K562 (cell line): ENCODE measurements at regions not wholly inside any gene's neighbourhood (a gene's known extent, or its start where the extent isn't known, plus 50 kb on each side); places are given as distances from the start of the nearest gene placed in this dataset.

Source experiments
- ATAC-seq: fragments of 200-7000 bp; cut with Tn5 transposase; 3 replicates; pipeline ENCODE4 v1.9.1; 2020; ENCODE audit warnings: moderate library complexity
- BruUV-seq: library from RNA; stranded (reverse); fragments of 400-500 nt; replicated peaks from 2 replicates; lab custom pipeline; 2021; lab: Mats Ljungman, UMichigan
- CTCF ChIA-PET: fragments of 300-600 bp; formaldehyde crosslinking; extraction: SDS; loops from one replicate; lab custom pipeline; 2021; ENCODE audit warnings: low intra/inter-chr PET ratio; lab: Yijun Ruan, JAX
- POLR2A ChIA-PET: fragments of 300-600, 350-650 bp; sonication (Branson Sonifier 250); formaldehyde crosslinking; extraction: SDS; loops from one replicate; lab custom pipeline; 2021; ENCODE audit warnings: antibody characterized with exemption, inconsistent platforms; lab: Yijun Ruan, JAX
- DNase-seq, 4 experiments: peaks; one replicate each; pipeline versions ENCODE4 v3.0.0 to v3.0.0-alpha.2; 2011 to 2018; ENCODE audit warnings: low spot score in 3 of 4, mixed read lengths in 3 of 4; ENCODE audit errors: extremely low read depth in 1 of 4
- FAIRE-seq: peaks from 2 replicates; lab custom pipeline; 2011; peaks lifted over from hg19 to GRCh38; lab: Jason Lieb, UNC
- H2AFZ ChIP-seq: 2 replicates; pipeline ENCODE4 v1.6.0; 2011; ENCODE audit warnings: low read depth, low read length, control low read depth, inconsistent platforms
- H3K27ac ChIP-seq: fragments of 200-600 bp; 3 replicates; pipeline ENCODE4 v1.8.0; 2011; ENCODE audit warnings: low read depth, mild to moderate bottlenecking, control low read depth, inconsistent platforms, low read length, moderate library complexity, mixed read lengths; ENCODE audit errors: extremely low read depth
- H3K27me3 ChIP-seq, 2 experiments: fragments of 300-600 bp in 1 of 2; 2 replicates in 1 of 2; 3 replicates in 1 of 2; pipeline versions ENCODE4 v1.6.0 to v1.8.0; 2011; ENCODE audit warnings: inconsistent platforms in 2 of 2, low read length in 2 of 2, mild to moderate bottlenecking in 1 of 2, mixed read lengths in 1 of 2, moderate library complexity in 1 of 2; ENCODE audit not compliant: control insufficient read depth in 2 of 2, insufficient read depth in 2 of 2
- H3K36me3 ChIP-seq: fragments of 300-600 bp; 3 replicates; pipeline ENCODE4 v1.8.0; 2011; ENCODE audit warnings: mild to moderate bottlenecking, low read length, inconsistent platforms; ENCODE audit not compliant: control insufficient read depth, insufficient read depth
- H3K4me1 ChIP-seq, 2 experiments: fragments of 200-600 bp in 1 of 2; replicated peaks in 1 of 2; 2 replicates in 1 of 2; 3 replicates in 1 of 2; pipeline versions ENCODE4 v1.5.1 to v1.8.0; 2011; ENCODE audit warnings: inconsistent platforms in 2 of 2, low read length in 2 of 2, mild to moderate bottlenecking in 1 of 2, mixed read lengths in 1 of 2, moderate library complexity in 1 of 2; ENCODE audit not compliant: control insufficient read depth in 2 of 2, insufficient read depth in 2 of 2
- H3K4me2 ChIP-seq: 2 replicates; pipeline ENCODE4 v1.6.1; 2011; ENCODE audit warnings: low read length, control low read depth, inconsistent platforms, mixed read lengths; ENCODE audit not compliant: insufficient read depth
- H3K4me3 ChIP-seq: fragments of 200-600 bp; sonication (generic), shearing (Covaris generic); 2 replicates; pipeline ENCODE4 v1.5.1; 2016; ENCODE audit warnings: control low read depth, inconsistent platforms
- H3K79me2 ChIP-seq: fragments of 200-600 bp; 3 replicates; pipeline ENCODE4 v1.8.0; 2011; ENCODE audit warnings: low read length, inconsistent platforms; ENCODE audit not compliant: control insufficient read depth, insufficient read depth
- H3K9ac ChIP-seq, 2 experiments: 2 replicates each; pipeline versions ENCODE4 v1.6.0 to v1.6.1; 2011; ENCODE audit warnings: low read depth in 2 of 2, low read length in 2 of 2, control low read depth in 1 of 2, inconsistent platforms in 1 of 2, mild to moderate bottlenecking in 1 of 2, mixed read lengths in 1 of 2; ENCODE audit not compliant: insufficient read depth in 1 of 2
- H3K9me1 ChIP-seq: one replicate; pipeline ENCODE4 v1.6.0; 2011; ENCODE audit warnings: inconsistent platforms, mild to moderate bottlenecking, low read length, moderate library complexity; ENCODE audit not compliant: control insufficient read depth, insufficient read depth
- H3K9me3 ChIP-seq: replicated peaks from 2 replicates; pipeline ENCODE4 v1.5.1; 2011; ENCODE audit warnings: low read depth, low read length, inconsistent platforms; ENCODE audit not compliant: control insufficient read depth, insufficient read depth
- H4K20me1 ChIP-seq: replicated peaks from 2 replicates; pipeline ENCODE4 v1.6.1; 2011; ENCODE audit warnings: low read length, inconsistent platforms, mixed read lengths; ENCODE audit not compliant: control insufficient read depth, insufficient read depth
- PRMT5 ChIP-seq: sonication (generic); formaldehyde crosslinking; IDR thresholded peaks from 2 replicates; pipeline ENCODE4 v1.5.0; 2020; ENCODE audit warnings: missing genetic modification reagents
- SIRT6 ChIP-seq: IDR thresholded peaks from one replicate; pipeline ENCODE4 v1.6.1; 2012; ENCODE audit warnings: low read depth, mild to moderate bottlenecking, control low read depth, inconsistent platforms, low read length, moderate library complexity
- SMARCA5 ChIP-seq: fragments of 450-650 bp; IDR thresholded peaks from 2 replicates; pipeline ENCODE4 v1.6.1; 2016
- XRCC3 ChIP-seq: fragments of 450-650 bp; IDR thresholded peaks from 2 replicates; pipeline ENCODE4 v1.6.1; 2017; ENCODE audit warnings: mild to moderate bottlenecking, moderate library complexity
- ZKSCAN1 ChIP-seq: fragments of 150-350 bp; IDR thresholded peaks from 2 replicates; pipeline ENCODE4 v1.6.1; 2016; ENCODE audit warnings: low read depth, low read length
- ZNF232 ChIP-seq: sonication (generic); formaldehyde crosslinking; IDR thresholded peaks from 2 replicates; pipeline ENCODE4 v1.8.0; 2022; ENCODE audit warnings: mild to moderate bottlenecking, missing genetic modification reagents
- WGBS: fragments of 100-300 bp; shearing (Covaris generic); methylation state at CpG from one replicate; pipeline ENCODE4 v1.1.6; 2016; ENCODE audit warnings: low coverage, mixed read lengths; ENCODE audit not compliant: insufficient coverage; ENCODE audit errors: missing lambda C conversion rate; 5-methylcytosine and 5-hydroxymethylcytosine counted together
- in situ Hi-C: fragments of 300-500 bp; cut with MboI; formaldehyde crosslinking; loops from 4 replicates; pipeline ENCODE4 v1.15.0; 2018; ENCODE audit warnings: inconsistent platforms, mixed read lengths
- intact Hi-C: fragments of 100-400 bp; cut with micrococcal nuclease; formaldehyde crosslinking; loops from 2 replicates; pipeline ENCODE4 v1.14.2; 2022
- TF ChIP-seq, protein P1 (sequence below): fragments of 200-400 bp; formaldehyde crosslinking; IDR thresholded peaks from 2 replicates; pipeline ENCODE4 v1.6.1; 2017; ENCODE audit warnings: mild to moderate bottlenecking, low read depth, low read length, moderate library complexity
- TF ChIP-seq, protein P2 (sequence below): sonication (generic); formaldehyde crosslinking; IDR thresholded peaks from 2 replicates; pipeline ENCODE4 v1.8.0; 2022; ENCODE audit warnings: mild to moderate bottlenecking, low read depth, missing genetic modification reagents
- TF ChIP-seq, protein P3 (sequence below): fragments of 200-800 bp; sonication (Bioruptor generic); IDR thresholded peaks from 2 replicates; pipeline ENCODE4 v1.6.1; 2017; ENCODE audit warnings: missing genetic modification characterization, missing compliant biosample characterization
- TF ChIP-seq, protein P4 (sequence below): fragments of 250-450 bp; sonication (Bioruptor Pico); IDR thresholded peaks from 2 replicates; pipeline ENCODE4 v1.8.0; 2021; ENCODE audit warnings: borderline replicate concordance, mild to moderate bottlenecking, moderate library complexity; ENCODE audit not compliant: poor library complexity, severe bottlenecking

DNA sequence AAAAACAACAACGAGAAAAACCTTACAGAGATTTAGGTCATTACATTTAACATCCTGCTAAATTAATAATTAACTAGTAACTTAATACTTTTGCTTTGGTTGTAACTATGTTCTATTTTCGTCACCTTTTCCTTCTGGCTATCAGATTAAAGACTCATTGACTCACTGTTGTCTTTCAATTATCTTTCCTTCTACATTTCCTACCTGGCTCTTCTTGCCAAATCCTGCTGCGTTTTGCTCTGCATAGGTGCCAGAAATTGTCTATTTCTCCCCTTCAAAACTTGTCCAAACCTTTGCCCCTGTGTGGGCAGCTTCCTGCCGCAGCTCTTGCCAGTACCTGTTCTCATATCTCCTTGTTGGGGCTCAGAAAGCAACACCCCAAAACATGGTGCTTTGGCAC, 235.5 kb upstream of the ZNF608 start:
- FAIRE-seq, result no peak
- no peaks in the 10 kb centered on the region for H3K4me1 ChIP-seq
- WGBS, result 4% methylated on average over 4 of the region's 4 CpGs
- ChIA-PET POLR2A (no interaction called here), CTCF (no interaction called here)
- ATAC-seq, result no peak
- H3K36me3 ChIP-seq, result no peaks in the 10 kb centered on the region
- no peaks in the 10 kb centered on the region for H3K9me1 ChIP-seq
- H4K20me1 ChIP-seq, result no peaks in the 10 kb centered on the region
- no TSS peak for BruUV-seq
- no peaks in the 10 kb centered on the region for H3K27me3 ChIP-seq
- H3K9ac ChIP-seq, result no peak overlapping the region
- H3K4me2 ChIP-seq, result no peak overlapping the region
- no peak overlapping the region for H3K4me3 ChIP-seq
- DNase-seq, result no peak
- H3K79me2 ChIP-seq, result no peaks in the 10 kb centered on the region
- intact Hi-C loops, result no loop called here
- in situ Hi-C loops, result no loop called here
- no peaks in the 10 kb centered on the region for H3K9me3 ChIP-seq
- TF ChIP-seq SMARCA5 (no peak), SIRT6 (no peak), ZKSCAN1 (no peak), XRCC3 (no peak), ZNF232 (CRISPR knock-in tag) (no peak), PRMT5 (CRISPR knock-in tag) (no peak)
- TF ChIP-seq, protein P1, sequence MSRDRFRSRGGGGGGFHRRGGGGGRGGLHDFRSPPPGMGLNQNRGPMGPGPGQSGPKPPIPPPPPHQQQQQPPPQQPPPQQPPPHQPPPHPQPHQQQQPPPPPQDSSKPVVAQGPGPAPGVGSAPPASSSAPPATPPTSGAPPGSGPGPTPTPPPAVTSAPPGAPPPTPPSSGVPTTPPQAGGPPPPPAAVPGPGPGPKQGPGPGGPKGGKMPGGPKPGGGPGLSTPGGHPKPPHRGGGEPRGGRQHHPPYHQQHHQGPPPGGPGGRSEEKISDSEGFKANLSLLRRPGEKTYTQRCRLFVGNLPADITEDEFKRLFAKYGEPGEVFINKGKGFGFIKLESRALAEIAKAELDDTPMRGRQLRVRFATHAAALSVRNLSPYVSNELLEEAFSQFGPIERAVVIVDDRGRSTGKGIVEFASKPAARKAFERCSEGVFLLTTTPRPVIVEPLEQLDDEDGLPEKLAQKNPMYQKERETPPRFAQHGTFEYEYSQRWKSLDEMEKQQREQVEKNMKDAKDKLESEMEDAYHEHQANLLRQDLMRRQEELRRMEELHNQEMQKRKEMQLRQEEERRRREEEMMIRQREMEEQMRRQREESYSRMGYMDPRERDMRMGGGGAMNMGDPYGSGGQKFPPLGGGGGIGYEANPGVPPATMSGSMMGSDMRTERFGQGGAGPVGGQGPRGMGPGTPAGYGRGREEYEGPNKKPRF, result no peak
- TF ChIP-seq, protein P2, sequence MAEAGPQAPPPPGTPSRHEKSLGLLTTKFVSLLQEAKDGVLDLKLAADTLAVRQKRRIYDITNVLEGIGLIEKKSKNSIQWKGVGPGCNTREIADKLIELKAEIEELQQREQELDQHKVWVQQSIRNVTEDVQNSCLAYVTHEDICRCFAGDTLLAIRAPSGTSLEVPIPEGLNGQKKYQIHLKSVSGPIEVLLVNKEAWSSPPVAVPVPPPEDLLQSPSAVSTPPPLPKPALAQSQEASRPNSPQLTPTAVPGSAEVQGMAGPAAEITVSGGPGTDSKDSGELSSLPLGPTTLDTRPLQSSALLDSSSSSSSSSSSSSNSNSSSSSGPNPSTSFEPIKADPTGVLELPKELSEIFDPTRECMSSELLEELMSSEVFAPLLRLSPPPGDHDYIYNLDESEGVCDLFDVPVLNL (CRISPR knock-in tag), result no peak
- TF ChIP-seq, protein P3, sequence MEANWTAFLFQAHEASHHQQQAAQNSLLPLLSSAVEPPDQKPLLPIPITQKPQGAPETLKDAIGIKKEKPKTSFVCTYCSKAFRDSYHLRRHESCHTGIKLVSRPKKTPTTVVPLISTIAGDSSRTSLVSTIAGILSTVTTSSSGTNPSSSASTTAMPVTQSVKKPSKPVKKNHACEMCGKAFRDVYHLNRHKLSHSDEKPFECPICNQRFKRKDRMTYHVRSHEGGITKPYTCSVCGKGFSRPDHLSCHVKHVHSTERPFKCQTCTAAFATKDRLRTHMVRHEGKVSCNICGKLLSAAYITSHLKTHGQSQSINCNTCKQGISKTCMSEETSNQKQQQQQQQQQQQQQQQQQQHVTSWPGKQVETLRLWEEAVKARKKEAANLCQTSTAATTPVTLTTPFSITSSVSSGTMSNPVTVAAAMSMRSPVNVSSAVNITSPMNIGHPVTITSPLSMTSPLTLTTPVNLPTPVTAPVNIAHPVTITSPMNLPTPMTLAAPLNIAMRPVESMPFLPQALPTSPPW (CRISPR knock-in tag), result no peak
- TF ChIP-seq, protein P4, sequence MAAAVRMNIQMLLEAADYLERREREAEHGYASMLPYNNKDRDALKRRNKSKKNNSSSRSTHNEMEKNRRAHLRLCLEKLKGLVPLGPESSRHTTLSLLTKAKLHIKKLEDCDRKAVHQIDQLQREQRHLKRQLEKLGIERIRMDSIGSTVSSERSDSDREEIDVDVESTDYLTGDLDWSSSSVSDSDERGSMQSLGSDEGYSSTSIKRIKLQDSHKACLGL, result no peak
- H2AFZ ChIP-seq, result no peak overlapping the region
- no peak overlapping the region for H3K27ac ChIP-seq
